ENCODE measurements at regions not wholly inside any gene's neighbourhood (a gene's known extent, or its start where the extent isn't known, plus 50 kb on each side); places are given as distances from the start of the nearest gene placed in this dataset.

- POLR2A ChIA-PET = no interaction called here
- intact Hi-C loops (cut with micrococcal nuclease; ENCODE audit: unreplicated experiment) (no loop called here), in situ Hi-C loops (cut with HindIII; ENCODE audit: low pct_unique_long_range_greater_than_20kb, low sequenced_read_pairs) (no loop called here)
- Histone ChIP-seq H3K27ac (ENCODE audit: low read length) (no peak overlapping the region), H3K4me3 (ENCODE audit: low read depth in 2 of 2, low read length in 2 of 2) (no peak overlapping the region), H3K36me3 (ENCODE audit: control insufficient read depth, insufficient read depth, low read length) (no peaks in the 10 kb centered on the region), H3K4me1 (ENCODE audit: control insufficient read depth, insufficient read depth, low read length) (no peaks in the 10 kb centered on the region), H3K27me3 (ENCODE audit: control insufficient read depth, insufficient read depth, low read length) (no peaks in the 10 kb centered on the region), H3K9me3 (ENCODE audit: control insufficient read depth, insufficient read depth, low read depth, low read length) (no peaks in the 10 kb centered on the region)
- CTCF ChIA-PET = no interaction called here
- TF ChIP-seq CTCF (IDR thresholded peaks at IDR 0.05) = no peak
- TF ChIP-seq POLR2AphosphoS5 (IDR thresholded peaks at IDR 0.05; ENCODE audit: low read depth, low read length) = no peak
- no peak for TF ChIP-seq SIN3A (IDR thresholded peaks at IDR 0.05; ENCODE audit: borderline replicate concordance, insufficient read depth, low read depth, low read length)
- no peak for TF ChIP-seq REST (IDR thresholded peaks at IDR 0.05; ENCODE audit: insufficient read depth in 1 of 2, low read depth in 2 of 2, low read length in 1 of 2)
- no peak for TF ChIP-seq TCF7L2 (IDR thresholded peaks at IDR 0.05; ENCODE audit: low read depth, low read length)
- DNase-seq (ENCODE audit: low read depth, low spot score) (no peak), ATAC-seq (no peak)
- no TSS peak for BruUV-seq (replicated peaks)
These were observed 83.1 kb upstream of the S1PR1 start for GRCh38 chr1:101153692-101154091.

GRCh38 chr1:101152633-101153032 lies 84.2 kb upstream of the S1PR1 start:
- no peaks in the 10 kb centered on the region for H3K9me3 ChIP-seq (ENCODE audit: control insufficient read depth, insufficient read depth, low read depth, low read length)
- ChIA-PET CTCF (no interaction called here), POLR2A (no interaction called here)
- TF ChIP-seq SIN3A (IDR thresholded peaks at IDR 0.05; ENCODE audit: borderline replicate concordance, insufficient read depth, low read depth, low read length) = no peak
- no peak for TF ChIP-seq TCF7L2 (IDR thresholded peaks at IDR 0.05; ENCODE audit: low read depth, low read length)
- TF ChIP-seq POLR2AphosphoS5 (IDR thresholded peaks at IDR 0.05; ENCODE audit: low read depth, low read length) = no peak
- TF ChIP-seq REST (IDR thresholded peaks at IDR 0.05; ENCODE audit: insufficient read depth in 1 of 2, low read depth in 2 of 2, low read length in 1 of 2) = no peak
- TF ChIP-seq CTCF (IDR thresholded peaks at IDR 0.05) = no peak
- H3K27ac ChIP-seq (ENCODE audit: low read length) = no peak overlapping the region
- no peaks in the 10 kb centered on the region for H3K36me3 ChIP-seq (ENCODE audit: control insufficient read depth, insufficient read depth, low read length)
- H3K27me3 ChIP-seq (ENCODE audit: control insufficient read depth, insufficient read depth, low read length) = no peaks in the 10 kb centered on the region
- BruUV-seq (replicated peaks) = no TSS peak
- no peaks in the 10 kb centered on the region for H3K4me1 ChIP-seq (ENCODE audit: control insufficient read depth, insufficient read depth, low read length)
- H3K4me3 ChIP-seq (ENCODE audit: low read depth in 2 of 2, low read length in 2 of 2) = no peak overlapping the region
- in situ Hi-C loops (cut with HindIII; ENCODE audit: low pct_unique_long_range_greater_than_20kb, low sequenced_read_pairs) = no loop called here
- ATAC-seq = no peak
- intact Hi-C loops (cut with micrococcal nuclease; ENCODE audit: unreplicated experiment) = no loop called here
- DNase-seq (ENCODE audit: low read depth, low spot score) = no peak

Measured in Panc1 (cell line).